ENCODE measurements at regions not wholly inside any gene's neighbourhood (a gene's known extent, or its start where the extent isn't known, plus 50 kb on each side); places are given as distances from the start of the nearest gene placed in this dataset.

DNA sequence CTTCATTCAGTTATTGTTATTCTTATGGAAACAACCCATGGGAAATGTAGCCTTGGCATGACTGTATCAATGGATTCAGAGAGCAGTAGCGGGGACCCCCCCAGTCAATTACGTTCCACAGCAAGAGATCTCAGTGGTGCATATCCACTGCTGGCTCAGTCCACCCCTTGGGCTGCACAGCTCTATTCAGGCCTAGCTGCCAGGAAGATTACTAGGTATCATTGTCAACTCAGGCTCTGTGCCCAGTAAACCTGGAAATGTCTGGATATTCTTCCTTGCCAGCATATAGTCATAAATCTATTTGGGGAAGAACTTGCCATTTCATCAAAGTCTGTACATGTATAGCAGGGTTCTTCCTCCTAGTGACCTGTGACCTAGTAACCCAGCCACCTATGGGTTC, 128.1 kb upstream of the CCDC54 start:
- TF ChIP-seq BACH2 (CRISPR knock-in tag; IDR thresholded peaks at IDR 0.05; ENCODE audit: borderline replicate concordance) (no peak), RARB (CRISPR knock-in tag; IDR thresholded peaks at IDR 0.05) (no peak), ZFP3 (CRISPR knock-in tag; IDR thresholded peaks at IDR 0.05) (no peak), PATZ1 (CRISPR knock-in tag; IDR thresholded peaks at IDR 0.05; ENCODE audit: borderline replicate concordance) (no peak), CREB5 (CRISPR knock-in tag; IDR thresholded peaks at IDR 0.05; ENCODE audit: low read depth) (no peak), ZFP30 (CRISPR knock-in tag; IDR thresholded peaks at IDR 0.05) (no peak), GLIS3 (CRISPR knock-in tag; IDR thresholded peaks at IDR 0.05) (no peak)

Measured in SK-N-SH treated with all-trans-retinoic acid at 6 μM for 48 hours (cell line).